ENCODE measurements at regions not wholly inside any gene's neighbourhood (a gene's known extent, or its start where the extent isn't known, plus 50 kb on each side); places are given as distances from the start of the nearest gene placed in this dataset.

DNA sequence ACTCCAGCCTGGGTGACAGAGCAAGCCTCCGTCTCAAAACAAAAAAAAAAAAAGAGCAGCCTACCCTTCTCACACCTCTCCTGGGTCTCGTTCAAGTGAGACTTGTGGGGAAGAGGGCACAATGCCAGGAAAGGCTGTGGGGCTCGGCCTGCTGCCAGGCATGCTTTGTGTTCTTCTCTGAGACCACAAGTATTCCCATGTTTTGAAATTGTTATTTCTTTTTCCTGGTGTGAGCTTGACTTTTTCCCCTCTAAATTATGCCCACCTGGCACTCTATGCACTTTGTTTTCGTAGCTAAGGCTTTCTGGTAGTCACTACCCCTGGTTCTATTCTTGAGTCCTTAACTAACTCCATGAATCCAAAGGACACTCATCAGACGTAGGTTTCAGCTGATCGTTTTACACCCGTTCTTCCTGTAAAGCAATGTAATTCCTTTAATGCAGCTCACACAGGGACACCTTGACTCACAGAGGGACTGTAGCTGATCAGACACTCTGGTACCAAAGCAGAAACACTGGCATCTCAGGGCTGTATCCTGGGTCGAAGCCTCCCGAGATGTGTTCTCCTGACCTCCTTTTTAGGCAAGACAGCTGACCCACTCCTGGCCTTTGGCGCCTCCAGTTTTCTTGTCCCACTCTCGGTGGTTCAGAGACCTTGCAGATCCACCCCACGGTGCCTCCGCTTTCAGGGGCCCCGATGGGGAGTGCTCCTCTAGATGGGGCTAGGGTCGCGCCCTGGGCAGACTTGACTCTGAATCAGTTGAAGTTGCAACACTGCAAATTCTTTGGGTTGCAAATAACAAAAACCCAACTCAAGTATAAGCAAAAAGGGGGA lies 193.3 kb upstream of the AGAP1 start:
- H3K4me3 ChIP-seq (ENCODE audit: low read depth, poor library complexity, severe bottlenecking), result no peak overlapping the region
- DNase-seq (ENCODE audit: low spot score in 2 of 2), result no peak
- TF ChIP-seq, protein P1, sequence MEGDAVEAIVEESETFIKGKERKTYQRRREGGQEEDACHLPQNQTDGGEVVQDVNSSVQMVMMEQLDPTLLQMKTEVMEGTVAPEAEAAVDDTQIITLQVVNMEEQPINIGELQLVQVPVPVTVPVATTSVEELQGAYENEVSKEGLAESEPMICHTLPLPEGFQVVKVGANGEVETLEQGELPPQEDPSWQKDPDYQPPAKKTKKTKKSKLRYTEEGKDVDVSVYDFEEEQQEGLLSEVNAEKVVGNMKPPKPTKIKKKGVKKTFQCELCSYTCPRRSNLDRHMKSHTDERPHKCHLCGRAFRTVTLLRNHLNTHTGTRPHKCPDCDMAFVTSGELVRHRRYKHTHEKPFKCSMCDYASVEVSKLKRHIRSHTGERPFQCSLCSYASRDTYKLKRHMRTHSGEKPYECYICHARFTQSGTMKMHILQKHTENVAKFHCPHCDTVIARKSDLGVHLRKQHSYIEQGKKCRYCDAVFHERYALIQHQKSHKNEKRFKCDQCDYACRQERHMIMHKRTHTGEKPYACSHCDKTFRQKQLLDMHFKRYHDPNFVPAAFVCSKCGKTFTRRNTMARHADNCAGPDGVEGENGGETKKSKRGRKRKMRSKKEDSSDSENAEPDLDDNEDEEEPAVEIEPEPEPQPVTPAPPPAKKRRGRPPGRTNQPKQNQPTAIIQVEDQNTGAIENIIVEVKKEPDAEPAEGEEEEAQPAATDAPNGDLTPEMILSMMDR (IDR thresholded peaks at IDR 0.05), result no peak
- TF ChIP-seq POLR2A (IDR thresholded peaks at IDR 0.05), result no peak
- intact Hi-C loops (cut with DNase I; ENCODE audit: low total_unique reads), result loop anchor here (10.0 kb wide), 1 partner anchor 1516 kb away; no protein-coding TSS in a partner anchor
- WGBS, 2 donors, result 62 to 63% methylated on average over 16 of the region's 16 CpGs

GRCh38 chr2:235301202-235302076 lies 192.4 kb upstream of the AGAP1 start:
- WGBS, 2 donors, result 72 to 77% methylated on average over 7 of the region's 7 CpGs
- TF ChIP-seq, protein P1 (IDR thresholded peaks at IDR 0.05), result no peak
- no peak for TF ChIP-seq POLR2A (IDR thresholded peaks at IDR 0.05)
- intact Hi-C loops (cut with DNase I; ENCODE audit: low total_unique reads), result loop anchor here (10.0 kb wide), 1 partner anchor 1517 kb away; no protein-coding TSS in a partner anchor
- no peak for DNase-seq (ENCODE audit: low spot score in 2 of 2)
- no peak overlapping the region for H3K4me3 ChIP-seq (ENCODE audit: low read depth, poor library complexity, severe bottlenecking)

- DNase-seq (ENCODE audit: low spot score in 2 of 2), result no peak
- intact Hi-C loops (cut with DNase I; ENCODE audit: low total_unique reads), result loop anchor here (10.0 kb wide), 1 partner anchor 1517 kb away; no protein-coding TSS in a partner anchor
- TF ChIP-seq, protein P1 (IDR thresholded peaks at IDR 0.05), result no peak
- TF ChIP-seq POLR2A (IDR thresholded peaks at IDR 0.05), result no peak
- no peak overlapping the region for H3K4me3 ChIP-seq (ENCODE audit: low read depth, poor library complexity, severe bottlenecking)
- WGBS, 2 donors, result 94 to 95% methylated on average over 9 of the region's 9 CpGs
These were observed 191.6 kb upstream of the AGAP1 start for GRCh38 chr2:235302263-235302662.

DNA sequence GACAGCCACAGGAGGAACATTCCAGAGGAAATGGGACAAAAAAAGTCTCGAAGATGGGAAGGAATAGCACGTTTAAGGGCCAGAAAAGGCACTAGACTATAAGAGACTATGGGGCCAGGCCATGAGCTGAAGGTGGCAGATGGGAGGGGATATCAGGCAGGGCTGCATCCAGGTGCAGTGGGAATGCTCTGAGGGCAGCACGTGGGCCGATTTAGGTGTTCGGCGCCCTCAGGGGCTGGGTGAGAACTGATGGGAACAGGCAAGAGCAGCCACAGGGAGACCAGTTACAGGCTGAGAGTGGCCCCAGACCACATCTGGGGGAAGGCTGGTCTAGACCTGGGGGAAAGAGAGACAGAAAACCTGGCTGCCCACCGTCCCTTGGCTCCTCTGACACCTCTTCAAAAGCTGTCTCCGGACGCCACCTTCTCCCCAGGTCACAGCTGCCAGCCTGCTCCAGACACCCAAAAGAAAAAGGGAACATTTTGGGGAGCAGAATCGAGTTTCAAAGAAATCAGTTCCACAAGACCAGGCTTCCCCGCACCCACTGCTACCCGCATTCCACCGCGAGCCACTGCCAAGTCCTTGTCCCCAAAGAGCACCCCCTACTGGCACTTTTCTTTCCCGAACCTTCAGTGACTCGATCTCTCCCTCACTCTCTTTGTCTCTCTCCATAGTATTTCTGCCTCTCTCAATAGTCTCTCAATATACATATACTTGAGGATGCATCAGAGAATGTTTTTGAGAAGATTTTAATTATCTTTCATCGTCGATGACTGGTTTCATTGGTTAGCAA lies 190.1 kb upstream of the AGAP1 start:
- H3K4me3 ChIP-seq (ENCODE audit: low read depth, poor library complexity, severe bottlenecking), result no peak overlapping the region
- DNase-seq (ENCODE audit: low spot score in 2 of 2), result no peak
- 78 to 80% methylated on average over 18 of the region's 18 CpGs for WGBS, 2 donors
- TF ChIP-seq, protein P1 (IDR thresholded peaks at IDR 0.05), result no peak
- TF ChIP-seq POLR2A (IDR thresholded peaks at IDR 0.05), result no peak
- intact Hi-C loops (cut with DNase I; ENCODE audit: low total_unique reads), result loop anchor here (10.0 kb wide), 1 partner anchor 1519 kb away; no protein-coding TSS in a partner anchor

- 84 to 89% methylated on average over 6 of the region's 6 CpGs for WGBS, 2 donors
- intact Hi-C loops (cut with DNase I; ENCODE audit: low total_unique reads), result loop anchor here (10.0 kb wide), 1 partner anchor 1521 kb away; no protein-coding TSS in a partner anchor
- no peak for TF ChIP-seq POLR2A (IDR thresholded peaks at IDR 0.05)
- TF ChIP-seq, protein P1 (IDR thresholded peaks at IDR 0.05), result no peak
- no peak overlapping the region for H3K4me3 ChIP-seq (ENCODE audit: low read depth, poor library complexity, severe bottlenecking)
- DNase-seq (ENCODE audit: low spot score in 2 of 2), result no peak
These were observed 188.2 kb upstream of the AGAP1 start for GRCh38 chr2:235305678-235306077.
